HEK293T (cell line): ENCODE measurements at regions not wholly inside any gene's neighbourhood (a gene's known extent, or its start where the extent isn't known, plus 50 kb on each side); places are given as distances from the start of the nearest gene placed in this dataset.

ENCODE experiments used
- CTBP1 ChIP-seq: fragments of 450-650 bp; IDR thresholded peaks from 2 replicates; pipeline ENCODE4 v1.6.1; 2016; ENCODE audit warnings: borderline replicate concordance
- NFRKB ChIP-seq: fragments of 450-650 bp; IDR thresholded peaks from 2 replicates; pipeline ENCODE4 v1.6.1; 2016; ENCODE audit warnings: mild to moderate bottlenecking, moderate library complexity
- SP1 ChIP-seq: fragments of 450-650 bp; IDR thresholded peaks from 2 replicates; pipeline ENCODE4 v1.6.1; 2017
- SUZ12 ChIP-seq: fragments of 450-650 bp; IDR thresholded peaks from 2 replicates; pipeline ENCODE4 v1.6.1; 2016; ENCODE audit warnings: mild to moderate bottlenecking

GRCh38 chr3:4062621-4063020 lies 240.5 kb upstream of the SETMAR start:
- no peak for TF ChIP-seq NFRKB
- no peak for TF ChIP-seq SUZ12
- TF ChIP-seq SP1 = no peak
- TF ChIP-seq CTBP1 = no peak
